SK-N-SH treated with all-trans-retinoic acid at 6 μM for 48 hours (cell line): ENCODE measurements at regions not wholly inside any gene's neighbourhood (a gene's known extent, or its start where the extent isn't known, plus 50 kb on each side); places are given as distances from the start of the nearest gene placed in this dataset.

Experiments
- ARNTL ChIP-seq: fragments of 450-650 bp; formaldehyde crosslinking; IDR thresholded peaks from 2 replicates; pipeline ENCODE4 v1.5.0; 2020; ENCODE audit warnings: low read depth, mild to moderate bottlenecking, moderate library complexity, borderline replicate concordance
- CREB5 ChIP-seq: fragments of 250-450 bp; sonication (Bioruptor Pico); IDR thresholded peaks from 2 replicates; pipeline ENCODE4 v1.5.1; 2020; ENCODE audit warnings: low read depth, mild to moderate bottlenecking, moderate library complexity
- CSRNP3 ChIP-seq: fragments of 250-450 bp; sonication (Bioruptor Pico); IDR thresholded peaks from 2 replicates; pipeline ENCODE4 v1.5.1; 2021; ENCODE audit warnings: mild to moderate bottlenecking, moderate library complexity
- ISL1 ChIP-seq: fragments of 250-450 bp; sonication (Bioruptor Pico); IDR thresholded peaks from 2 replicates; pipeline ENCODE4 v2.1.2; 2022; ENCODE audit warnings: mild to moderate bottlenecking, moderate library complexity
- OSR1 ChIP-seq: fragments of 250-450 bp; sonication (Bioruptor Pico); IDR thresholded peaks from 2 replicates; pipeline ENCODE4 v1.8.0; 2022; ENCODE audit warnings: moderate library complexity, mild to moderate bottlenecking, inconsistent platforms
- PATZ1 ChIP-seq: fragments of 250-450 bp; sonication (Bioruptor Pico); IDR thresholded peaks from 2 replicates; pipeline ENCODE4 v1.8.0; 2020; ENCODE audit warnings: mild to moderate bottlenecking, moderate library complexity, borderline replicate concordance
- PPARA ChIP-seq: fragments of 250-450 bp; sonication (Bioruptor Pico); IDR thresholded peaks from 2 replicates; pipeline ENCODE4 v1.5.0; 2020; ENCODE audit warnings: mild to moderate bottlenecking, borderline replicate concordance
- RARB ChIP-seq: fragments of 250-450 bp; sonication (Bioruptor Pico); IDR thresholded peaks from 2 replicates; pipeline ENCODE4 v1.8.0; 2021; ENCODE audit warnings: mild to moderate bottlenecking, moderate library complexity
- TSHZ2 ChIP-seq: fragments of 250-450 bp; sonication (Bioruptor Pico); IDR thresholded peaks from 2 replicates; pipeline ENCODE4 v1.5.0; 2020; ENCODE audit warnings: mild to moderate bottlenecking, moderate library complexity
- ZFP3 ChIP-seq: fragments of 250-450 bp; sonication (Bioruptor Pico); IDR thresholded peaks from 2 replicates; pipeline ENCODE4 v1.5.0; 2020; ENCODE audit warnings: mild to moderate bottlenecking, moderate library complexity
- ZNF70 ChIP-seq: fragments of 450-650 bp; formaldehyde crosslinking; IDR thresholded peaks from 2 replicates; pipeline ENCODE4 v1.5.0; 2020; ENCODE audit warnings: mild to moderate bottlenecking, moderate library complexity

- TF ChIP-seq ARNTL (CRISPR knock-in tag) = no peak
- no peak for TF ChIP-seq TSHZ2
- no peak for TF ChIP-seq RARB
- TF ChIP-seq ISL1 = no peak
- no peak for TF ChIP-seq PATZ1 (CRISPR knock-in tag)
- no peak for TF ChIP-seq ZNF70 (CRISPR knock-in tag)
- no peak for TF ChIP-seq OSR1 (CRISPR knock-in tag)
- TF ChIP-seq PPARA (CRISPR knock-in tag) = no peak
- TF ChIP-seq CREB5 (CRISPR knock-in tag) = no peak
- no peak for TF ChIP-seq CSRNP3 (CRISPR knock-in tag)
- TF ChIP-seq ZFP3 (CRISPR knock-in tag) = no peak
Observed at GRCh38 chr15:26261413-26261812, 398.3 kb upstream of the ATP10A start.
